ENCODE measurements at regions not wholly inside any gene's neighbourhood (a gene's known extent, or its start where the extent isn't known, plus 50 kb on each side); places are given as distances from the start of the nearest gene placed in this dataset.

DNA sequence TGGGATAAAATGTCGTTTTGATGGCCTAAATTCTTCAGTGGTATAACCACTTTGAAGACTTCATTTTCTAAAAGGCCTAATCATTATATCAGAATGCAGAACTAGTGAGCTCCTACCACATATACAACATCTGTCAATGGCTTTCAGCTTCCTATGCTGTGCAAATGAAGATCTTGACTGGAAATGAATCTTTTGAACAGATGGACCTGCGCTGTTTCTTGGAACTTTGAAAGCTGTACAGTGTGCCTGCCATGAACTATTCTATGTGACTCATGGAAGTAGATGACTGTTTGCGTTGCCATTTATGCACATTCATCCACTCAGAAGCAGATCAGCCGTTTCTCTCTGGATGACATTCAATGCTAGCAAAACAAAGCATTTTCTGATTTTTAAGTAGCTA lies 542.2 kb upstream of the USP15 start:
- DNase-seq (ENCODE audit: low read depth in 2 of 2): no peak
- Histone ChIP-seq H3K9ac (ENCODE audit: insufficient read depth, low read length) (no peak overlapping the region), H3K4me2 (ENCODE audit: extremely low read depth, insufficient read depth, low read length) (no peak overlapping the region), H3K4me1 (ENCODE audit: control insufficient read depth, extremely low read depth, insufficient read depth, low read length) (no peaks in the 10 kb centered on the region), H3K9me3 (ENCODE audit: control insufficient read depth, insufficient read depth, low read depth, low read length) (no peaks in the 10 kb centered on the region), H3K27ac (ENCODE audit: insufficient read depth, low read length) (no peak overlapping the region), H3K79me2 (ENCODE audit: control insufficient read depth, insufficient read depth, low read length) (no peaks in the 10 kb centered on the region), H3K4me3 (replicated peaks in 1 of 4; ENCODE audit: control extremely low read depth in 1 of 4, insufficient read depth in 1 of 4, low read depth in 3 of 4, low read length in 4 of 4) (no peak overlapping the region), H3K27me3 (ENCODE audit: control insufficient read depth, insufficient read depth, low read length) (no peaks in the 10 kb centered on the region), H3K36me3 (ENCODE audit: control insufficient read depth, insufficient read depth, low read length) (no peaks in the 10 kb centered on the region), H4K20me1 (ENCODE audit: control insufficient read depth, extremely low read depth, insufficient read depth, low read length) (no peaks in the 10 kb centered on the region), H2AFZ (ENCODE audit: low read length) (no peak overlapping the region)
- TF ChIP-seq EZH2 (IDR thresholded peaks at IDR 0.05; ENCODE audit: low read length, missing control alignments): no peak
- TF ChIP-seq, protein P1, sequence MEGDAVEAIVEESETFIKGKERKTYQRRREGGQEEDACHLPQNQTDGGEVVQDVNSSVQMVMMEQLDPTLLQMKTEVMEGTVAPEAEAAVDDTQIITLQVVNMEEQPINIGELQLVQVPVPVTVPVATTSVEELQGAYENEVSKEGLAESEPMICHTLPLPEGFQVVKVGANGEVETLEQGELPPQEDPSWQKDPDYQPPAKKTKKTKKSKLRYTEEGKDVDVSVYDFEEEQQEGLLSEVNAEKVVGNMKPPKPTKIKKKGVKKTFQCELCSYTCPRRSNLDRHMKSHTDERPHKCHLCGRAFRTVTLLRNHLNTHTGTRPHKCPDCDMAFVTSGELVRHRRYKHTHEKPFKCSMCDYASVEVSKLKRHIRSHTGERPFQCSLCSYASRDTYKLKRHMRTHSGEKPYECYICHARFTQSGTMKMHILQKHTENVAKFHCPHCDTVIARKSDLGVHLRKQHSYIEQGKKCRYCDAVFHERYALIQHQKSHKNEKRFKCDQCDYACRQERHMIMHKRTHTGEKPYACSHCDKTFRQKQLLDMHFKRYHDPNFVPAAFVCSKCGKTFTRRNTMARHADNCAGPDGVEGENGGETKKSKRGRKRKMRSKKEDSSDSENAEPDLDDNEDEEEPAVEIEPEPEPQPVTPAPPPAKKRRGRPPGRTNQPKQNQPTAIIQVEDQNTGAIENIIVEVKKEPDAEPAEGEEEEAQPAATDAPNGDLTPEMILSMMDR (conservative IDR thresholded peaks at IDR 0.05 in 1 of 2, IDR thresholded peaks at IDR 0.05 in 1 of 2; ENCODE audit: low read depth in 1 of 2, low read length in 2 of 2): no peak

DNA sequence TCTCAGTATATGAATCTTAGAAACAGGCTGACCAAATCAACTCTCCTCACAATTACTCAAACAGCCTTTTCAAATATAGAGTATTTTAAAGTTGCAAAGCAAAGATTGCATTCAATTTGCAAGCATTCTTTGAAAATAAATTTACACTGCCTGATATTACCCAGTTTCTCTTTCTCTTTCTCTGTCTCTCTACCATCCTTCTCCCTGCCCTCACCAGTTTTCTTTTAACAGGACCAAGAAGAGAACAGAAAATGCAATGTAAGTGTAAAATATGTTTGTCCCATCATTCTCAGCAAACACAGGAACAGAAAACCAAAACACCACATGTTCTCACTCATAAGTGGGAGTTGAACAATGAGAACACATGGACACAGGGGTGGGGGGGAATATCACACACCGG lies 520.3 kb upstream of the USP15 start:
- no peaks in the 10 kb centered on the region for H3K79me2 ChIP-seq (ENCODE audit: control insufficient read depth, insufficient read depth, low read length)
- TF ChIP-seq, protein P1 (conservative IDR thresholded peaks at IDR 0.05 in 1 of 2, IDR thresholded peaks at IDR 0.05 in 1 of 2; ENCODE audit: low read depth in 1 of 2, low read length in 2 of 2): no peak
- no peak for TF ChIP-seq EZH2 (IDR thresholded peaks at IDR 0.05; ENCODE audit: low read length, missing control alignments)
- H2AFZ ChIP-seq (ENCODE audit: low read length): no peak overlapping the region
- DNase-seq (ENCODE audit: low read depth in 2 of 2): no peak
- H3K4me1 ChIP-seq (ENCODE audit: control insufficient read depth, extremely low read depth, insufficient read depth, low read length): no peaks in the 10 kb centered on the region
- no peak overlapping the region for H3K9ac ChIP-seq (ENCODE audit: insufficient read depth, low read length)
- no peaks in the 10 kb centered on the region for H4K20me1 ChIP-seq (ENCODE audit: control insufficient read depth, extremely low read depth, insufficient read depth, low read length)
- no peak overlapping the region for H3K4me3 ChIP-seq (replicated peaks in 1 of 4; ENCODE audit: control extremely low read depth in 1 of 4, insufficient read depth in 1 of 4, low read depth in 3 of 4, low read length in 4 of 4)
- H3K36me3 ChIP-seq (ENCODE audit: control insufficient read depth, insufficient read depth, low read length): no peaks in the 10 kb centered on the region
- no peak overlapping the region for H3K4me2 ChIP-seq (ENCODE audit: extremely low read depth, insufficient read depth, low read length)
- H3K27me3 ChIP-seq (ENCODE audit: control insufficient read depth, insufficient read depth, low read length): no peaks in the 10 kb centered on the region
- no peak overlapping the region for H3K27ac ChIP-seq (ENCODE audit: insufficient read depth, low read length)
- no peaks in the 10 kb centered on the region for H3K9me3 ChIP-seq (ENCODE audit: control insufficient read depth, insufficient read depth, low read depth, low read length)

DNA sequence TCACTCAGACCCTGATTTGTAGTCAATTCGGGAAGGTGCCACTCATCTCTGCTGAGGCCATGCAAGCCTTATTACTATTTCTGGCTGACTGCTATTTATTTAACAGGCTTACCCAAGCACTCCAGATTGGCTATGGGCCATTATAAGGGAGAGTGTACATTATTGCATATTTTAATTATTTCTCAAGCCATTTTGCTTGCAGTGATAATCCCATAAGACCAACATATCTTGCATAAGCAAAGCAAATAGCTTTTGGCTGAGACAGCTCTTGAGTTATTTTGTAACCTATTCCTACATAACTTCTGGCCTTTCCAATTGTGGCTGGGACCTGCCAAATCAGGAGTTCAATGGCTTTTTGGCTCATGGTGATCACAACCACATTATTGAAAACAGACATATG lies 509.6 kb upstream of the USP15 start:
- no peak overlapping the region for H3K4me2 ChIP-seq (ENCODE audit: extremely low read depth, insufficient read depth, low read length)
- H3K4me3 ChIP-seq (replicated peaks in 1 of 4; ENCODE audit: control extremely low read depth in 1 of 4, insufficient read depth in 1 of 4, low read depth in 3 of 4, low read length in 4 of 4): no peak overlapping the region
- H3K79me2 ChIP-seq (ENCODE audit: control insufficient read depth, insufficient read depth, low read length): no peaks in the 10 kb centered on the region
- no peaks in the 10 kb centered on the region for H3K27me3 ChIP-seq (ENCODE audit: control insufficient read depth, insufficient read depth, low read length)
- H3K9me3 ChIP-seq (ENCODE audit: control insufficient read depth, insufficient read depth, low read depth, low read length): no peaks in the 10 kb centered on the region
- H3K9ac ChIP-seq (ENCODE audit: insufficient read depth, low read length): no peak overlapping the region
- H3K4me1 ChIP-seq (ENCODE audit: control insufficient read depth, extremely low read depth, insufficient read depth, low read length): no peaks in the 10 kb centered on the region
- no peaks in the 10 kb centered on the region for H3K36me3 ChIP-seq (ENCODE audit: control insufficient read depth, insufficient read depth, low read length)
- DNase-seq (ENCODE audit: low read depth in 2 of 2): no peak
- no peak overlapping the region for H2AFZ ChIP-seq (ENCODE audit: low read length)
- TF ChIP-seq, protein P1 (conservative IDR thresholded peaks at IDR 0.05 in 1 of 2, IDR thresholded peaks at IDR 0.05 in 1 of 2; ENCODE audit: low read depth in 1 of 2, low read length in 2 of 2): no peak
- TF ChIP-seq EZH2 (IDR thresholded peaks at IDR 0.05; ENCODE audit: low read length, missing control alignments): no peak
- H4K20me1 ChIP-seq (ENCODE audit: control insufficient read depth, extremely low read depth, insufficient read depth, low read length): no peaks in the 10 kb centered on the region
- no peak overlapping the region for H3K27ac ChIP-seq (ENCODE audit: insufficient read depth, low read length)

Data from fibroblast of lung (primary cell).